Endothelial cell (in vitro differentiated cells): ENCODE measurements at regions not wholly inside any gene's neighbourhood (a gene's known extent, or its start where the extent isn't known, plus 50 kb on each side); places are given as distances from the start of the nearest gene placed in this dataset.

Experiments
- DNase-seq: peaks from one replicate; pipeline ENCODE4 v3.0.0; 2021; ENCODE audit warnings: low spot score
- H3K27ac Mint-ChIP-seq: one replicate; pipeline ENCODE4 v1.8.0; 2021; ENCODE audit warnings: mixed read lengths, inconsistent platforms; ENCODE audit not compliant: unreplicated experiment
- H3K27me3 Mint-ChIP-seq: one replicate; pipeline ENCODE4 v1.8.0; 2021; ENCODE audit warnings: mild to moderate bottlenecking, moderate library complexity, mixed read lengths, inconsistent platforms; ENCODE audit not compliant: unreplicated experiment
- H3K36me3 Mint-ChIP-seq: one replicate; pipeline ENCODE4 v1.8.0; 2021; ENCODE audit warnings: mild to moderate bottlenecking, low read depth, mixed read lengths, inconsistent platforms; ENCODE audit not compliant: unreplicated experiment
- H3K4me1 Mint-ChIP-seq: one replicate; pipeline ENCODE4 v1.8.0; 2021; ENCODE audit warnings: mild to moderate bottlenecking, mixed read lengths, inconsistent platforms; ENCODE audit not compliant: unreplicated experiment
- H3K4me3 Mint-ChIP-seq: one replicate; pipeline ENCODE4 v1.8.0; 2021; ENCODE audit warnings: mild to moderate bottlenecking, mixed read lengths, inconsistent platforms; ENCODE audit not compliant: unreplicated experiment
- H3K9me3 Mint-ChIP-seq: one replicate; pipeline ENCODE4 v1.8.0; 2021; ENCODE audit warnings: mixed read lengths, inconsistent platforms; ENCODE audit not compliant: unreplicated experiment
- TF ChIP-seq, protein P1 (sequence below): fragments of 200-600 bp; sonication (generic); IDR thresholded peaks from one replicate; pipeline ENCODE4 v1.5.0; 2021; ENCODE audit warnings: antibody characterized with exemption; ENCODE audit not compliant: unreplicated experiment

DNA sequence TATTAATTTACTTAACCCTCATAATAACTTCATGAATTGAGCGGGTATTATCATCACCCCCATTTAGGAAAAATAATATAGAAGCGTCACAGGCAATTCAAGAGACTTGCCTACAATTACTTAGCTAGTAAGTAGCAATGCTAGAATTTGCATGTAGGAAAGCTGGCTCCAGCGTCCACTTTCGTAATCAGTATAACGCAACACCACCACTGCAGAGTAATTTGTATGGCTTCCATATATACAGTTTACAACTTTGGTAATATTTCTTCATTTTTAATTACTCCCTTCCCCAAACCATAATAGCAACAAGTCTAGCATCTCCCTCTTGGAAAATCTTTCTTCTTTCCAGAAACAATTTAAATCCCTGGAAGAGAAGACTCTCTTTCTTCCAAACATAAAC, 89.9 kb upstream of the OR5AK2 start:
- Mint-ChIP-seq H3K36me3 (no peaks in the 10 kb centered on the region), H3K4me1 (no peaks in the 10 kb centered on the region), H3K27ac (no peak overlapping the region), H3K27me3 (peaks cover 2% of the 10 kb centered on the region), H3K9me3 (no peaks in the 10 kb centered on the region), H3K4me3 (no peak overlapping the region)
- TF ChIP-seq, protein P1, sequence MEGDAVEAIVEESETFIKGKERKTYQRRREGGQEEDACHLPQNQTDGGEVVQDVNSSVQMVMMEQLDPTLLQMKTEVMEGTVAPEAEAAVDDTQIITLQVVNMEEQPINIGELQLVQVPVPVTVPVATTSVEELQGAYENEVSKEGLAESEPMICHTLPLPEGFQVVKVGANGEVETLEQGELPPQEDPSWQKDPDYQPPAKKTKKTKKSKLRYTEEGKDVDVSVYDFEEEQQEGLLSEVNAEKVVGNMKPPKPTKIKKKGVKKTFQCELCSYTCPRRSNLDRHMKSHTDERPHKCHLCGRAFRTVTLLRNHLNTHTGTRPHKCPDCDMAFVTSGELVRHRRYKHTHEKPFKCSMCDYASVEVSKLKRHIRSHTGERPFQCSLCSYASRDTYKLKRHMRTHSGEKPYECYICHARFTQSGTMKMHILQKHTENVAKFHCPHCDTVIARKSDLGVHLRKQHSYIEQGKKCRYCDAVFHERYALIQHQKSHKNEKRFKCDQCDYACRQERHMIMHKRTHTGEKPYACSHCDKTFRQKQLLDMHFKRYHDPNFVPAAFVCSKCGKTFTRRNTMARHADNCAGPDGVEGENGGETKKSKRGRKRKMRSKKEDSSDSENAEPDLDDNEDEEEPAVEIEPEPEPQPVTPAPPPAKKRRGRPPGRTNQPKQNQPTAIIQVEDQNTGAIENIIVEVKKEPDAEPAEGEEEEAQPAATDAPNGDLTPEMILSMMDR = no peak
- no peak for DNase-seq

DNA sequence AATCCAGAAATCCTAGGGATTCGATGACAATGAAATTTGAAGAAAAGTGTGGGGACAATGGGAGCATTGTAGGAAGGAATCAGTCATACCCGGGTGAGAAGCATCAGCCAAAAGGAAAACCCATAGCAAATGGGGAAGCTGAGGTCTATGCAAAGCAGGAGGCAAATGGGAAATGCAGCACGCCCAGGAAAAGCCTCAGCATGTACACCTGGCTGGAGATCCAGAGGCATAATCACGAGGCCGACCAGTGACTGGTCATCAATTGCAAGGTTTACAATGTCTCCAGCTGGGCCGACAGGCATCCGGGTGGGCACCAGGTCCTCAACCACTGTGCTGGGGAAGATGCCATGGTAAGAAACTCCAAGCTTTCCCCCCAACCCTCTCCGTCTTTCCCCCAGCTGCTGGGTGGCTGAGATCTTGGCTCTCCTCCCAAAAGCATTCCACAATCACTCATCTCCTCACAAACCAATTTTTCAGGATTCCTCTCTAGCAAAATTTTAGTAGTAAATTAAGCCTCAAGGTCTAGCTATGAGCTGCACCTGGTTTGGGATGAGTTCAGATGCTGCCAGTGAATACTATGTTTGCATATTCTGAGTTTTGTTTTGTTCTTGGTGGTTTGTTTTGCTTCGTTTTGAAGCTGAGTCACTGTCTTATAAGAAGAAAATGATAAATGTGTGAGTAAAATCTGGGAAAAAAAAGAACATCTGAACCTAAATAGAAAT, 98.0 kb upstream of the OR5AK2 start:
- Mint-ChIP-seq H3K27me3 (peaks cover 2% of the 10 kb centered on the region), H3K9me3 (no peaks in the 10 kb centered on the region), H3K4me3 (no peak overlapping the region), H3K4me1 (no peaks in the 10 kb centered on the region), H3K36me3 (no peaks in the 10 kb centered on the region), H3K27ac (no peak overlapping the region)
- DNase-seq = no peak
- TF ChIP-seq, protein P1 = no peak

DNA sequence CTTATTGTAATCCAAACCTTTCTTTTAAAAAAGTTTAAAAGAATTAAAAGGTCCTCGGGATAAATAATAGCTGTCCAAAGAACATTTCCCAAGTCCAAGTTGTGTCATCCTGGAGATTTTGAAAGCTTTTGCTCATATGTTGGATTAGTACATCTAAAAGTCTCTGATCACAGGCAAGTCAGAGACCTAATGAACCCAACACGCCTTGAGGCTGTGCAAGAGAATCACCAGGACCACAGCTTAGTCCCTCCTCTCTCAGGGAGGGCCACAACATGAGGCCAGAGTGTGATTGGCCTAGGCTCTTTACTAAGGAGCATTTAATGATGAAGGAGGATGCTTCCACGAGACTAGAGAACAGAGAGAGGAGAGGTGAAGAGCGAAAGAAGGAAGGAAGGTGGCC, 98.7 kb upstream of the OR5AK2 start:
- TF ChIP-seq, protein P1 = no peak
- no peaks in the 10 kb centered on the region for H3K4me1 Mint-ChIP-seq
- no peak for DNase-seq
- no peak overlapping the region for H3K27ac Mint-ChIP-seq
- H3K36me3 Mint-ChIP-seq = no peaks in the 10 kb centered on the region
- no peaks in the 10 kb centered on the region for H3K9me3 Mint-ChIP-seq
- no peaks in the 10 kb centered on the region for H3K27me3 Mint-ChIP-seq
- no peak overlapping the region for H3K4me3 Mint-ChIP-seq

DNA sequence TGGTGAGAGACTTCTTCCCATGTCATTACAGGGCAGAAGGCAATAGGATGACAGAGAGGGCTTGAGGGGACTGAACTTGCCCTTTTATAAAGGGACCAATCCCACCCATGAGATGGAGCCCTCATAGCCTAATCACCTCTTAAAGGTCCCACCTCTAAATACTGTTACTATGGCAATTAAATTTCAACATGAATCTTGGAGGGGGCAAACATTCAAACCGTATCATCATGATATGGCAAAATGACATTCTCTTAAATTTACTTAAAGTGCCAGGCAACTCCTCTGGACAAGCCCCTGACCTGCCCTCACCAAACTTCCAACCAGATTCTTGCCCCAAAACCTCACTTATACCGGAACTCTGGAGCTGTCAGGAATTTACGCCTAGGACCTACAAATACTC, 100.8 kb upstream of the OR5AK2 start:
- no peaks in the 10 kb centered on the region for H3K9me3 Mint-ChIP-seq
- no peak overlapping the region for H3K27ac Mint-ChIP-seq
- DNase-seq = no peak
- H3K27me3 Mint-ChIP-seq = no peaks in the 10 kb centered on the region
- H3K36me3 Mint-ChIP-seq = no peaks in the 10 kb centered on the region
- H3K4me1 Mint-ChIP-seq = no peaks in the 10 kb centered on the region
- TF ChIP-seq, protein P1 = no peak
- H3K4me3 Mint-ChIP-seq = no peak overlapping the region

DNA sequence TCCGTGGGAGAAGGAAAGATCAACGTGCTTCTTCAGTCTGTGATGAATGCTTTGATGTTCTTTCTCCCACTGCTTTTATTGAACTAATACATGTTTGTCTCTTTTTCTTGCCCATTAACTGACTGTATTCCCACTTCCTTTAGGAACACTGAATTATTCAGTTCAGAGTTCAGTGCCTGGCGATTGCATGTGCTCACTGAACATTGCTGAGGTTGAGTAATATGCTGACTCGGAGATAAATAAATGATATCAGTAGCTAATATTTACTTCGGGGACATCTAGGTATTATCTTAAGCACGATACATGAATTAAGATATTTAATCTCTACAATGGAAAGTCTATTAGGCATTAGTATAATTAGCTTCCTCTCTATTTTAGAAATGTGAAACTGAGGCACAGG, 102.3 kb upstream of the OR5AK2 start:
- H3K9me3 Mint-ChIP-seq = no peaks in the 10 kb centered on the region

More for the DNA sequence above, 102.3 kb upstream of the OR5AK2 start:
- H3K27me3 Mint-ChIP-seq = no peaks in the 10 kb centered on the region
- TF ChIP-seq, protein P1 = no peak
- no peaks in the 10 kb centered on the region for H3K4me1 Mint-ChIP-seq
- no peak for DNase-seq
- H3K4me3 Mint-ChIP-seq = no peak overlapping the region
- no peaks in the 10 kb centered on the region for H3K36me3 Mint-ChIP-seq
- no peak overlapping the region for H3K27ac Mint-ChIP-seq
